B cell (primary cell): ENCODE measurements at regions not wholly inside any gene's neighbourhood (a gene's known extent, or its start where the extent isn't known, plus 50 kb on each side); places are given as distances from the start of the nearest gene placed in this dataset.

ENCODE experiments used
- CTCF ChIP-seq: fragments of 200-600 bp; IDR thresholded peaks from one replicate; pipeline ENCODE4 v1.8.0; 2022; ENCODE audit warnings: antibody characterized with exemption, mild to moderate bottlenecking
- EZH2 ChIP-seq: IDR thresholded peaks from 2 replicates; pipeline ENCODE4 v1.6.1; 2012; ENCODE audit warnings: borderline replicate concordance, low read depth, mild to moderate bottlenecking, moderate library complexity, low read length; ENCODE audit not compliant: insufficient read depth, poor library complexity, severe bottlenecking

DNA sequence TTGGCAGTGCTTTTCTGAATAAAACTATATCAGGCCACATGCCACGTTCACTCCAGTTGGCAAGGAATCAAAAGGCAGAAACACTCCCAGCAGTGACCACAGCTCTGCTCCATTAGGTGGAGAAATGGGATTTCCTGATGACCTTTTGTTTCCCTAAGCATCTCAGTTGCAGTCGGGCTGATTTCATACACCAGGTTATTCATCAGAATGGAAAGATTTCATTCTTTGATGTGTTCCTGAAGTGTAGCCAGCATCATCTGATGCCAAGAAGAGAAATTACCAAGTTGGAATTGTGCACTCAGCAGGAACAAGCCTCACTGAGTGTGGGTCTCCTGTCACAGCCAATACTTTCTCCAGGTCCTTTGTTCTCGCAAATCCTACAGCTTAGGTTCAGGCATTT lies 193.7 kb downstream of the SPATA18 start:
- TF ChIP-seq CTCF (no peak), EZH2 (no peak)
